Esophagus squamous epithelium (tissue), 4 donors: ENCODE measurements at regions not wholly inside any gene's neighbourhood (a gene's known extent, or its start where the extent isn't known, plus 50 kb on each side); places are given as distances from the start of the nearest gene placed in this dataset.

Experiments used
- POLR2A ChIP-seq, 4 donors: fragments of 450-650 bp; IDR thresholded peaks; one replicate each; pipeline ENCODE4 v1.6.1; 2017; ENCODE audit warnings: antibody characterized with exemption in 4 of 4, mild to moderate bottlenecking in 4 of 4, moderate library complexity in 3 of 4
- TF ChIP-seq, protein P1 (sequence below), 6 experiments: fragments of 450-650 bp in 4 of 6; fragments of 200-600 bp in 2 of 6; sonication (generic) in 2 of 6; IDR thresholded peaks; one replicate each; pipeline ENCODE4 v1.5.1; 2016 to 2019; ENCODE audit warnings: antibody characterized with exemption in 6 of 6, mild to moderate bottlenecking in 4 of 6, moderate library complexity in 4 of 6

GRCh38 chr5:13498279-13498678, 446.2 kb downstream of the DNAH5 start:
- TF ChIP-seq, protein P1, sequence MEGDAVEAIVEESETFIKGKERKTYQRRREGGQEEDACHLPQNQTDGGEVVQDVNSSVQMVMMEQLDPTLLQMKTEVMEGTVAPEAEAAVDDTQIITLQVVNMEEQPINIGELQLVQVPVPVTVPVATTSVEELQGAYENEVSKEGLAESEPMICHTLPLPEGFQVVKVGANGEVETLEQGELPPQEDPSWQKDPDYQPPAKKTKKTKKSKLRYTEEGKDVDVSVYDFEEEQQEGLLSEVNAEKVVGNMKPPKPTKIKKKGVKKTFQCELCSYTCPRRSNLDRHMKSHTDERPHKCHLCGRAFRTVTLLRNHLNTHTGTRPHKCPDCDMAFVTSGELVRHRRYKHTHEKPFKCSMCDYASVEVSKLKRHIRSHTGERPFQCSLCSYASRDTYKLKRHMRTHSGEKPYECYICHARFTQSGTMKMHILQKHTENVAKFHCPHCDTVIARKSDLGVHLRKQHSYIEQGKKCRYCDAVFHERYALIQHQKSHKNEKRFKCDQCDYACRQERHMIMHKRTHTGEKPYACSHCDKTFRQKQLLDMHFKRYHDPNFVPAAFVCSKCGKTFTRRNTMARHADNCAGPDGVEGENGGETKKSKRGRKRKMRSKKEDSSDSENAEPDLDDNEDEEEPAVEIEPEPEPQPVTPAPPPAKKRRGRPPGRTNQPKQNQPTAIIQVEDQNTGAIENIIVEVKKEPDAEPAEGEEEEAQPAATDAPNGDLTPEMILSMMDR (IDR thresholded peaks at IDR 0.05): no peak
- TF ChIP-seq POLR2A (IDR thresholded peaks at IDR 0.05): no peak
